Embryonic facial prominence (tissue), 1 donor: ENCODE measurements at regions not wholly inside any gene's neighbourhood (a gene's known extent, or its start where the extent isn't known, plus 50 kb on each side); places are given as distances from the start of the nearest gene placed in this dataset.
"Not testable (repeated sequence)": the region's sequence is repeated elsewhere in the genome, so short reads cannot be mapped to it uniquely, and the experiment has no call there.

Source experiments
- DNase-seq: peaks from one replicate; pipeline ENCODE4 v3.0.0-alpha.2; 2016; ENCODE audit errors: extremely low spot score

DNA sequence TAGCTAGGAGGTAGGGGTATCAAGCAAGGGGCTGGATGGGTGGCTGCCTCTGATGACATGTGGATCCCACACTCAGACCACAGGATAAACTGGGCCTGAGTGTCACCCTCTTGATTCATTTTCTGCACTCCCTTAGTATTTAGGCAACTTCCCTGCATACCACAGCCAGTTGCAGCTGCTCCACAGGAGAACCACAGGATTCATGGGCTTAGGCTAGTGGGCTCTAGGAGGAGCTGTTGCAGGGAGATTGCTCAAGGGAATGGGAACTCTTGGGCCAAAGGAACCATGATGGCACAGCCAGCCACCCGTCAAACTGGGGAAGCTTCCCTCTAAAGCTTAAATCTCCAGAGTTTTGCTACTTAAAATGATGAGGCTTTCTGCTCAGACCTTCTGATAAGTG is 269.7 kb upstream of the ASIC2 start:
- DNase-seq: no peak

- DNase-seq: no peak
Observed at GRCh38 chr17:33564146-33564545, 271.1 kb upstream of the ASIC2 start.

DNA sequence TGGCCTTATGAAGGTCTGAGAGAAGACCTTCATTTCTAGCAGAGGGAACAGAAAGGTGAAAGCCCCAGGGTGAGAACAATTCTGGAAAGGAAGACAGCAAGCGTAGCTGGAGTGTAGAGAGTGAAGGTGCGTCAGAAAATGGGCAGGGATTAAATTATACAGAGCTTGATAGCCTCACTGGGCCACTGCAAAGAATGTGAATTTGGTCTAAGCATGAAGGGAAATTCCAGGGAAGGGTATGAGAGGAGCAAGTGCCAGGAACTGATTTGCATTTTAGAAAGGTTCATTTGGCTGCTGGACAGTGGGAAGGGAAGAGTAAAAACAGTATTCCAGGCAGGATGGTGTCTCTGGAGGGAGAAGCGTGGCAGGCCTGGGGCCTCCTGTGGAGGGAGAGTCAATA is 274.1 kb upstream of the ASIC2 start:
- DNase-seq: no peak

DNA sequence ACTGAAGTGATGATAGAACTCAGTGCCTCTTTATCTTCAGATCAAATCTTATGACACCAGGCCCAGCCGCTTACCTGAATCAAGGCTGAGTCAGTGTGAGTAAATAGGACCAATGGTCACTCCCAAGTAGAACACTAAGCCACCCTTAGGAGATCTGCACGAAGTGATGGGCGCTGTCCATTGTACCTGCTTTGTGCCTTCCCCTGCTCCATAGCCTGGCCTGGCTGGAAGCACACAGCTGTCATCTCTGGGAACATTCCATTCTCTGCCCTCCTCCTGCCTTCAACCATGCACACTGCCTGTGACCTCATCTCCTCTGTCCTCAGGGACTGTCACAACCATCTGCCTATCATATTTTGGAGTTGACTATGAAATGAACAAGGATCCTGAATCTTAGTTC is 279.5 kb upstream of the ASIC2 start:
- DNase-seq: no peak

- no peak for DNase-seq
Observed at GRCh38 chr17:33574942-33575445, 281.9 kb upstream of the ASIC2 start.

- not testable (repeated sequence) for DNase-seq
Observed at GRCh38 chr17:33579740-33580139, 286.6 kb upstream of the ASIC2 start.

DNA sequence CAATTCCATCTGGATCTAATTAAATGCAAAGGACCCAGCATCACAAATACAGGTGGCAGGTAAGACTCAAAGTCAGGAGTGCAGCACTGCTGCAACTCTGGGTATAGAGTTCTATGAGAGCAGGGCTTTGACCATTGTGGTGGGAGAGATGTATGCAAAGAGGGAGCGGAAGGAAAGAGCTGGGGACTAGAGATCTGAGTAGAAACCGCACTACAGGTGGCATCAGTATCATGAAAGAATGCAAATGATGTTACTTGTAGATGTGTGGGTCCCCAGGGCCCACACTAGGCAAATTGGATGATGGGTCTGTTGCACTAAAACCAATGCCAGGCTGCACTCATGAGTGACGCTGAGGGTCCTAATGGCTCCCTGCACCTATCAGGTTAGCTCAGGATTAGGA is 287.1 kb upstream of the ASIC2 start:
- DNase-seq: no peak

GRCh38 chr17:33582661-33583060 is 289.6 kb upstream of the ASIC2 start:
- DNase-seq: no peak

- no peak for DNase-seq
Observed at GRCh38 chr17:33583518-33584417, 290.7 kb upstream of the ASIC2 start.

DNA sequence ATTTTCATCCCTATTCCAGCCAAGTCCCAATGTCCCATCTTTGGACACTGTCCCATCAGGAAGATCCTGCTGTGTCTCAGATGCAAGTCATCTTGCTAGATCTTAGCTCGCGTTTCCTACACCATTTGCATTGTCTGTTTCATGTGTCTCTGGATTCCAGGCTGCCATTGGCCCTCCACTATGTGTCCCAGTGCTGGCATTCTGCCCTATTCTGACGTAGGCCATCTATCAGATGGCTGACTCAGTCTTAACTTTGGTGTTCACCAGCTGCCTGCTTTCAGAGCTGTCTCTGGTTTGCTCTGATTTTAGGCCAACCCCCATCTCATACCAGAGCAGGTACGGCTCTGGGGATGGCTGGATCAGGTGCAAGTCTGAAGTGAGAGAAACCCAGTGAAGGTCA is 300.9 kb upstream of the ASIC2 start:
- no peak for DNase-seq

DNA sequence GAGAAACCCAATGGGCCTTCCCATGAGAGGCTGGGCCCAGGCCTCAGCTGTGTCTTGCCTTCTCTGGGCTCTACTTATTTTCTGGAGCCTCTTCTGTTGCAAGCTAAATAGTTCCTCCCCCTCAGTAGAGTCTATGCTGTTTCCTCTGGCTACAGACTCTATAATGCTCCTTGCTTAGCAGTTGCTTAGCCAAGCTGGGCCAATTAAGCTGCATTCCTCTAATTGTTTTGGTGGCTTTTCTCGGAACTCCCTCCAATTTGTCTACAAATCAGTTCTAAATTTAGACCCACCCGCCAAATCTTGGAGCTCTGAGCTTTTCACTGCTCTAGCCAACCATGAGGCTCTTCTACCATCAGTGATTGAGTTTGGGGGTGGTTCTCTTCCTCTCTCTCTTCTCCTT is 302.7 kb upstream of the ASIC2 start:
- no peak for DNase-seq

DNA sequence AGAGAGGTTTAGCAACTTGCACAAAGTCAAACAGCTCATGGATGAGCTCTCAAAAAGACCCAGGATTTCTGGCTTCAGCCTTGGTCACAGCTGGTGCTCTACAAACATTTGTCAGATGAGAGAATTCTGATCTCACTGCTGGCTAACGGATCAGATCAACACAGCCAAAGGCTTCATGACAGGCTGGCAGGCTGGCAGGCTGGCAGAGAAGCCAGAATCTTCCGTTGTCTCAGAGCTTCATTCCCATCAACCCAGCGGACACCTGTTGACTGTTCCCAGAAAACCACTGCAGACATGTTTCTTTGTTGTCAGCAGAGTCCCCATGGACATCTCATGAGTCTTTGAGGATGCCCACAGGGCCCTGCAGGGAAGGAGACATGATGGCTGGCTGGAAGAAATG is 303.8 kb upstream of the ASIC2 start:
- DNase-seq: no peak

GRCh38 chr17:33598797-33599196 is 305.7 kb upstream of the ASIC2 start:
- no peak for DNase-seq

- no peak for DNase-seq
Observed at GRCh38 chr17:33602981-33603380, 309.9 kb upstream of the ASIC2 start.

GRCh38 chr17:33603789-33604188 is 310.7 kb upstream of the ASIC2 start:
- DNase-seq: no peak

DNA sequence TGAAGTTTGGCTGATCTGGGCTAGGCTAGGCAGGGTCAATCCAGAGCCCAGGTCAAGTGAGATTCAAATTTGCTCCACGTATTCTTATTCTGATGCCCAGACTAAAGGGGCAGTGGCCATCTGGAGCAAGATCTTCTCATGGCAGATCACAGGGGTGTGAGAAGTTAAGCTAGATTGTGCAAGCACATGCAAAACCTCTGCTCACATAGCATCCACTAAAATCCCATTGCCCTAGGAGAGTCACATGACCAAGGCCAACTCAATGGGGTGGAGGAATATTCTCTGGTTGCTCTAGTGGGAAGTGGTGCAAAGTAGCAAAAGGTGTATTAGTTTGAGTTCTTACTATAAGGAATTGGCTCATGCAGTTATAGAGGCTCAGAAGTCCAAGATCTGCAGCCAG is 318.4 kb upstream of the ASIC2 start:
- no peak for DNase-seq

- no peak for DNase-seq
Observed at GRCh38 chr17:33615861-33616260, 322.8 kb upstream of the ASIC2 start.

GRCh38 chr17:33623841-33624240 is 330.7 kb upstream of the ASIC2 start:
- DNase-seq: no peak

DNA sequence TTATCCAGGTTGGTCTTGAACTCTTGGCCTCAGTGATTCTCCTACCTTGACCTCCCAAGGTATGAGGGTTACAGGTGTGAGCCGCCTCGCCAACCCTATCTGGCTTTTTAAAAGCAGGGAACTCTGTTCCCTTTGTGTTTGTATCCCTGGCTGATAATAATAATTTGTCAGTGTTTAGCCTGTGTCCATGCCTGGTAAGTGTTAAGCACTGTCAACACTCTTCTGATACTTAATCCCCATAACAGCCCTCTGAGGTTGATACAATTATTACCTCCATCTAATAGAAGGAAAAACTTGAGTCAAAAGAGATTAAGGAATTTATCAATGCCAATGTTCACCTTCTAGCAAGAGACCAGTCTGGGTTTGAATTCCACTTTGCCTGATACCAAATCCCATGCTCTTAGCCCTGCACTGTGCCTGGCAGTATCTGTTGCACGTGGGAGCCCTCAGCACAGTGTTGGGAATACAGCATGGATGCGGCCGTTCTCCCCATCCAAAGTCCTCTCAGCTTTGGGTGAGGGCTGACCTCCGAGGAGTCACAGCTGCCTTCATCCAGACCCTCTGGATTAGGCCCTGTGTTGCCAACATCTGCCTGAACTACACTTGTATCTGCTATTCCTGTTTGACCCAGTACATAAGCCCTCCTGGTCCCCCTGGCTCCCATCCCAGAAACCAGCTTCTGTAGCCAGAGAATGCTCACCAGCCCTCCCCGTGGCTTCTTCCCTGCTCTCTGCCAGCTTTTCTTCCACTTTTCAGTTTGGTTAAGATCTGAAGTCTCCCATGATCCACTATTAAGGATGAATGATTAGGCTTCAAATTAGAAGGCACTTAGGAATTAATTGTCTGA is 335.6 kb upstream of the ASIC2 start:
- no peak for DNase-seq

DNA sequence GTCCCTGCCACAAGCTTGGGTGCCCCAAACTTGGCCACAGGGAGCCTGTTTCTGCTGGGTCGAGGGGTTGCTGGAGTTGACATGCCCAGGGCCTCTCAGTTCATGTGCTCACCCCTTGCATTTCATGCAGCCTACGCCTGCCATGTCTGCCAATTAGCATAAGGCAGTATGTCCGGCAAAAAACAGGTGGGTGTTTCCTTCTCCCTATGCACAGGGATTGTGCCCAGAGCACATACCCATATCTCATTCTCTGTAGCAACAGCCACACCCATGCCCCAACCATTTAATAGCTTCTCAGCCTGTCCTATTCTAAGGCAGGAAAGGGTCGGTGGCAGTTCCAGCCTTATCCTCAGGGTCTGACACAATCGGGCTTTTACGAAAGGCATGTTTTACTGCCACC is 340.4 kb upstream of the ASIC2 start:
- no peak for DNase-seq

DNA sequence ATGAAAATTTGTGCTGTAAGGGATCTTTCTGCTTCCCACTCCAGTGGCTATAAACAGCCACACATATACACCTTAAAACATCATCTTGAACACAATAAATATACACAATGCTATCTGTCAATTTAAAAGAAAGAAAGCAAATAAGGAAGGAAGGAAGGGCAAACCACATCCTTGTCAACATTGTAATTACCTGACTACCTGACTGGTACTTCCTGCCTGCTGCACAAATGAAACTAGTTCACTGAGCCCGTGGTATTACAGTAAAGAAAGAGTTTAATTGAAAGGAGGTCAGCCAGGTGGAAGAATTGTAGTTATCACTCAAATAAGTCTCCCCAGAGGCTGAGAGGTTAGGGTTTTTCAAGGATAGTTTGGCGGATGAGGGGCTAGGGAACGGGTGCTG is 344.4 kb upstream of the ASIC2 start:
- DNase-seq: no peak

GRCh38 chr17:33639103-33639880 is 346.2 kb upstream of the ASIC2 start:
- DNase-seq: no peak
